ENCODE measurements at regions not wholly inside any gene's neighbourhood (a gene's known extent, or its start where the extent isn't known, plus 50 kb on each side); places are given as distances from the start of the nearest gene placed in this dataset.

- Histone ChIP-seq H3K9me2 (ENCODE audit: insufficient read depth, low read length) (no peaks in the 10 kb centered on the region), H3K4me2 (ENCODE audit: low read length) (no peak overlapping the region), H3K4me3 (ENCODE audit: low read length) (no peak overlapping the region), H3K79me2 (replicated peaks; ENCODE audit: insufficient read depth, low read length) (no peaks in the 10 kb centered on the region), H3K27me3 (ENCODE audit: insufficient read depth, low read depth, low read length) (no peaks in the 10 kb centered on the region), H3F3A (ENCODE audit: insufficient read depth, low read length, poor library complexity, severe bottlenecking) (no peaks in the 10 kb centered on the region), H2AFZ (ENCODE audit: low read depth, low read length) (no peak overlapping the region), H3K36me3 (ENCODE audit: insufficient read depth, low read length) (no peaks in the 10 kb centered on the region), H3K9me3 (ENCODE audit: low read length) (no peaks in the 10 kb centered on the region), H3K9ac (ENCODE audit: low read length) (no peak overlapping the region), H4K20me1 (ENCODE audit: insufficient read depth) (no peaks in the 10 kb centered on the region), H3K27ac (ENCODE audit: low read length) (no peak overlapping the region)
- TF ChIP-seq TAF1 (IDR thresholded peaks at IDR 0.05; ENCODE audit: low read depth): no peak
- no peak for TF ChIP-seq EZH2 (IDR thresholded peaks at IDR 0.05; ENCODE audit: borderline replicate concordance, insufficient read depth, low read length, poor library complexity, severe bottlenecking)
- TF ChIP-seq POLR2AphosphoS5 (IDR thresholded peaks at IDR 0.05): no peak
- TF ChIP-seq MXI1 (conservative IDR thresholded peaks at IDR 0.05; ENCODE audit: poor library complexity, severe bottlenecking): no peak
- TF ChIP-seq SMC3 (conservative IDR thresholded peaks at IDR 0.05; ENCODE audit: poor library complexity): no peak
- no peak for TF ChIP-seq CTCF (IDR thresholded peaks at IDR 0.05; ENCODE audit: poor library complexity, severe bottlenecking)
These were observed 172.7 kb downstream of the GADD45G start for GRCh38 chr9:89777544-89777943.

GRCh38 chr9:89778100-89779090 is 173.6 kb downstream of the GADD45G start:
- Histone ChIP-seq H3K9me2 (ENCODE audit: insufficient read depth, low read length) (no peaks in the 10 kb centered on the region), H3K27me3 (ENCODE audit: insufficient read depth, low read depth, low read length) (no peaks in the 10 kb centered on the region), H3K4me3 (ENCODE audit: low read length) (no peak overlapping the region), H3K79me2 (replicated peaks; ENCODE audit: insufficient read depth, low read length) (no peaks in the 10 kb centered on the region), H2AFZ (ENCODE audit: low read depth, low read length) (no peak overlapping the region), H3K9ac (ENCODE audit: low read length) (no peak overlapping the region), H4K20me1 (ENCODE audit: insufficient read depth) (no peaks in the 10 kb centered on the region), H3K4me2 (ENCODE audit: low read length) (no peak overlapping the region), H3K36me3 (ENCODE audit: insufficient read depth, low read length) (no peaks in the 10 kb centered on the region), H3F3A (ENCODE audit: insufficient read depth, low read length, poor library complexity, severe bottlenecking) (no peaks in the 10 kb centered on the region), H3K9me3 (ENCODE audit: low read length) (no peaks in the 10 kb centered on the region), H3K27ac (ENCODE audit: low read length) (no peak overlapping the region)
- TF ChIP-seq MXI1 (conservative IDR thresholded peaks at IDR 0.05; ENCODE audit: poor library complexity, severe bottlenecking): no peak
- TF ChIP-seq SMC3 (conservative IDR thresholded peaks at IDR 0.05; ENCODE audit: poor library complexity): no peak
- no peak for TF ChIP-seq CTCF (IDR thresholded peaks at IDR 0.05; ENCODE audit: poor library complexity, severe bottlenecking)
- no peak for TF ChIP-seq EZH2 (IDR thresholded peaks at IDR 0.05; ENCODE audit: borderline replicate concordance, insufficient read depth, low read length, poor library complexity, severe bottlenecking)
- TF ChIP-seq RAD21 (conservative IDR thresholded peaks at IDR 0.05): no peak
- no peak for TF ChIP-seq REST (IDR thresholded peaks at IDR 0.05; ENCODE audit: borderline replicate concordance)
- TF ChIP-seq POLR2AphosphoS5 (IDR thresholded peaks at IDR 0.05): no peak
- no peak for TF ChIP-seq TAF1 (IDR thresholded peaks at IDR 0.05; ENCODE audit: low read depth)
- TF ChIP-seq EP300 (conservative IDR thresholded peaks at IDR 0.05; ENCODE audit: poor library complexity, severe bottlenecking): no peak
